ENCODE measurements at regions not wholly inside any gene's neighbourhood (a gene's known extent, or its start where the extent isn't known, plus 50 kb on each side); places are given as distances from the start of the nearest gene placed in this dataset.

DNA sequence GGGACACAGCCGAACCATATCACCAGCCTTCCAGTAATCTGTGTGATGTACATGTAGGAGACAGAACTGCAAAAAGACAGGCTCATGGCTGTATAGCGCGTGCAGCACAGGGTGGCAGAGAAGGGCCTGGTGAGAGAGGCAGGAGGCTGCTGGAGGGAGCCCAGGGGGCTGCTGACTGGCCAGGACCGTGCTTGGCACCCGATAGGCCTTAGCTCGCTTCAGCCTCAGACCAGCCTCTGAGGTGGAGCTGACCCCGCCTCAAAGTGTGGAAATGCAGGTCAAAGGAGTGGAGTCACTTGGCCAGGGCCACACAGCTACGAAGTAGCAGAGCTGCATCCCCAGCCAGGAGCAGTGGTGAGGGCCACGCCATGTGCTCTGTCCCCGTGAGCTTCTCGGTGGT is 707.6 kb downstream of the QKI start:
- no peak overlapping the region for H3K4me3 ChIP-seq
- no peaks in the 10 kb centered on the region for H3K27me3 ChIP-seq
- no peak for DNase-seq
- WGBS, 2 donors (ENCODE audit: low coverage in 1 of 2) = 87% methylated on average over 11 of the region's 11 CpGs; no CpG with 5 or more reads in 1 of the 2 donors
- H3K27ac ChIP-seq = no peak overlapping the region
- in situ Hi-C loops (cut with MboI; ENCODE audit: low pct_ligation_motif_present in 1 of 4, low pct_unique_long_range_greater_than_20kb in 1 of 4, low sequenced_read_pairs in 3 of 4) (no loop called here), intact Hi-C loops (cut with DNase I; ENCODE audit: low total_unique reads) (no loop called here)
- TF ChIP-seq POLR2A (IDR thresholded peaks at IDR 0.05) (no peak), POLR2AphosphoS5 (IDR thresholded peaks at IDR 0.05) (no peak), EP300 (IDR thresholded peaks at IDR 0.05; ENCODE audit: low read depth) (no peak)
- TF ChIP-seq, protein P1, sequence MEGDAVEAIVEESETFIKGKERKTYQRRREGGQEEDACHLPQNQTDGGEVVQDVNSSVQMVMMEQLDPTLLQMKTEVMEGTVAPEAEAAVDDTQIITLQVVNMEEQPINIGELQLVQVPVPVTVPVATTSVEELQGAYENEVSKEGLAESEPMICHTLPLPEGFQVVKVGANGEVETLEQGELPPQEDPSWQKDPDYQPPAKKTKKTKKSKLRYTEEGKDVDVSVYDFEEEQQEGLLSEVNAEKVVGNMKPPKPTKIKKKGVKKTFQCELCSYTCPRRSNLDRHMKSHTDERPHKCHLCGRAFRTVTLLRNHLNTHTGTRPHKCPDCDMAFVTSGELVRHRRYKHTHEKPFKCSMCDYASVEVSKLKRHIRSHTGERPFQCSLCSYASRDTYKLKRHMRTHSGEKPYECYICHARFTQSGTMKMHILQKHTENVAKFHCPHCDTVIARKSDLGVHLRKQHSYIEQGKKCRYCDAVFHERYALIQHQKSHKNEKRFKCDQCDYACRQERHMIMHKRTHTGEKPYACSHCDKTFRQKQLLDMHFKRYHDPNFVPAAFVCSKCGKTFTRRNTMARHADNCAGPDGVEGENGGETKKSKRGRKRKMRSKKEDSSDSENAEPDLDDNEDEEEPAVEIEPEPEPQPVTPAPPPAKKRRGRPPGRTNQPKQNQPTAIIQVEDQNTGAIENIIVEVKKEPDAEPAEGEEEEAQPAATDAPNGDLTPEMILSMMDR (IDR thresholded peaks at IDR 0.05) = no peak
- no peaks in the 10 kb centered on the region for H3K36me3 ChIP-seq
- no peaks in the 10 kb centered on the region for H3K9me3 ChIP-seq
- no peaks in the 10 kb centered on the region for H3K4me1 ChIP-seq

DNA sequence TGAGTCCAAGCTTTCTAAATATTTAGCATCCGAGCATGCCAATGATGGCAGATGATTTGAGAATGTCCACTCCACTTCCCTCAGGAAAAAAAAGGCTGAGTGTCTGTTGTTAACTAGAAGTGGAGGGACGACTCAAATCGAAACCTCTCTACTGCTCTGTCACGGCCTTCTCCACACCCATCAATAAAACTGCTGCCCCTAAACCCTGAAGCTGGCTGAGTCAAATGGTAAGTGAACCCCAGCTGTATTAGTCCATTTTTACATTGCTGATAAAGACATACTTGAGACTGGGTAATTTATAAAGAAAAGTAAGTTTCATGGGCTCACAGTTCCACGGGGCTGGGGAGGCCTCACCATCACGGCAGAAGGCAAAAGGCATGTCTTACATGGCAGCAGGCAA is 707.0 kb downstream of the QKI start:
- in situ Hi-C loops (cut with MboI; ENCODE audit: low pct_ligation_motif_present in 1 of 4, low pct_unique_long_range_greater_than_20kb in 1 of 4, low sequenced_read_pairs in 3 of 4) = no loop called here
- no peak for TF ChIP-seq EP300 (IDR thresholded peaks at IDR 0.05; ENCODE audit: low read depth)
- no peak for TF ChIP-seq POLR2A (IDR thresholded peaks at IDR 0.05)
- TF ChIP-seq POLR2AphosphoS5 (IDR thresholded peaks at IDR 0.05) = no peak

DNA sequence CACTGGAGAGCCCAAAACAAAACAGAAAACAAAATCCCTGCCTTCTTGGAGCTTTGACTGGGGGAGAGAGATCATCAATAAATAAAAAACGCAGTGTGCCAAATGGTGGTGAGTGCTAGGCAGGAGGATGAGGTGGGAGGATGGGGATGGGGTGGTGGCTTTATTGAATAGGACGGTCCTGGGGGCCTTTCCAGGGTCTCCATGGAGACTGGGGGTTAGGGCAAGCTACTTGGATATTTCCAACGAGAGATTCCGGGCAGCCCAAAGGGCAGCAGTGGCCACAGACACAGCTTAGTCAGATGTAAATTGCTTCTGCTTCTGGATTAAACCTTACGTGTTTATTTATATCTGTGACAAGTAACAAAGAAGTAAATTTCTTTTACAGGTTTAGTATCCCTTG is 700.1 kb downstream of the QKI start:
- no peak for DNase-seq
- no peak overlapping the region for H3K27ac ChIP-seq
- no peaks in the 10 kb centered on the region for H3K27me3 ChIP-seq
- intact Hi-C loops (cut with DNase I; ENCODE audit: low total_unique reads) (no loop called here), in situ Hi-C loops (cut with MboI; ENCODE audit: low pct_ligation_motif_present in 1 of 4, low pct_unique_long_range_greater_than_20kb in 1 of 4, low sequenced_read_pairs in 3 of 4) (no loop called here)
- H3K36me3 ChIP-seq = no peaks in the 10 kb centered on the region
- H3K4me3 ChIP-seq = no peak overlapping the region
- peaks cover 0 to under 1% (median 0%) of the 10 kb centered on the region in 4 donors for H3K4me1 ChIP-seq
- no peak for TF ChIP-seq POLR2AphosphoS5 (IDR thresholded peaks at IDR 0.05)
- TF ChIP-seq, protein P1 (IDR thresholded peaks at IDR 0.05) = no peak
- no peak for TF ChIP-seq EP300 (IDR thresholded peaks at IDR 0.05; ENCODE audit: low read depth)
- no peak for TF ChIP-seq POLR2A (IDR thresholded peaks at IDR 0.05)
- WGBS, 2 donors (ENCODE audit: low coverage in 1 of 2) = 67 to 71% methylated on average over 5 of the region's 5 CpGs
- H3K9me3 ChIP-seq = no peaks in the 10 kb centered on the region

More for the DNA sequence above, 707.0 kb downstream of the QKI start:
- Histone ChIP-seq H3K4me3 (no peak overlapping the region), H3K27ac (no peak overlapping the region), H3K27me3 (no peaks in the 10 kb centered on the region), H3K36me3 (no peaks in the 10 kb centered on the region), H3K9me3 (no peaks in the 10 kb centered on the region), H3K4me1 (no peaks in the 10 kb centered on the region)
- 60 to 75% methylated on average over 4 to 6 of the region's 6 CpGs for WGBS, 2 donors (ENCODE audit: low coverage in 1 of 2)
- no peak for DNase-seq
- intact Hi-C loops (cut with DNase I; ENCODE audit: low total_unique reads) = no loop called here

DNA sequence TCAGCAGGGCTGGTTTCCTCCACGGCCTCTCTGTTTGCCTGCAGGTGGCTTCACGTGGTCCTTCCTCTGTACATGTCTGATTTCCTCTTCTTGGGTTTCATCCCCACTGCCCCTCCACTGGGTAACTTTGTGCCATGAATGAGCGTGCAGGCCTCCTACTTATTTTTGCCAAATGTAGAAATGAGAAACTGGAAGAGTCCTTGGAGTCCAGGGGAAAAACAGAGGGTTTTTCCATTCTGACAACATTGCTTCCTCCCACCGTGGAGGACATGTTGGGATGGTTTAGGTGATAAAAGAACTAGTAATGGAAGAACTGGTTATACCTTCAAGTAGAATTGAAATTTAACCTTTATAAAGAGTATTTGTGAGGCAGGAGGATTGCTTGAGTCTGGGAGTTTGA is 699.5 kb downstream of the QKI start:
- H3K36me3 ChIP-seq = no peaks in the 10 kb centered on the region
- in situ Hi-C loops (cut with MboI; ENCODE audit: low pct_ligation_motif_present in 1 of 4, low pct_unique_long_range_greater_than_20kb in 1 of 4, low sequenced_read_pairs in 3 of 4) (no loop called here), intact Hi-C loops (cut with DNase I; ENCODE audit: low total_unique reads) (no loop called here)
- H3K9me3 ChIP-seq = no peaks in the 10 kb centered on the region
- no peak overlapping the region for H3K27ac ChIP-seq
- peaks cover 0 to 5% (median 0%) of the 10 kb centered on the region in 4 donors for H3K4me1 ChIP-seq
- no peaks in the 10 kb centered on the region for H3K27me3 ChIP-seq
- DNase-seq = no peak
- no peak overlapping the region for H3K4me3 ChIP-seq
- WGBS, 2 donors (ENCODE audit: low coverage in 1 of 2) = 73 to 86% methylated on average over 3 to 4 of the region's 4 CpGs
- TF ChIP-seq POLR2A (IDR thresholded peaks at IDR 0.05) = no peak
- no peak for TF ChIP-seq EP300 (IDR thresholded peaks at IDR 0.05; ENCODE audit: low read depth)
- no peak for TF ChIP-seq POLR2AphosphoS5 (IDR thresholded peaks at IDR 0.05)
- TF ChIP-seq, protein P1 (IDR thresholded peaks at IDR 0.05) = no peak

DNA sequence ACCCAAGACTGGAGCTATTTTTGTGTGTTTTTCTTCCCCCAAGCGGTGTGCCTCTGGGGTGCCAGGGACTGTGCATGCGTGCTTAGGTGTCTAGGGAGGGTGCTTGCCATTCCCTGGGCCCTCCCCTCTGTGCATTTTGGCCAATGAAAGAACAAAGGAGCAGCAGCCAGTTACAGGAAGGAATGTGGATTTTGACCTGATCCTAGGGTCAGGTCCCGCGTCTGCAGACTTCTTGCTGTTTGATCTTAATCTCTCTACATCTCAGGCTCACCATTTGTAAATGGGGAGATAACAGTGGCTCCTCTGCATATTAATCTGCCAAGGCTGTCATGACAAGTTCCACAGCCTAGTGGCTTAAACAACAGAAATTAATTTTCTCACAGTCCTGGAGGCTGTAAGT is 699.1 kb downstream of the QKI start:
- Histone ChIP-seq H3K36me3 (no peaks in the 10 kb centered on the region), H3K27me3 (no peaks in the 10 kb centered on the region), H3K4me1 (peaks cover 0 to 5% (median 0%) of the 10 kb centered on the region in 4 donors), H3K27ac (no peak overlapping the region), H3K4me3 (no peak overlapping the region), H3K9me3 (no peaks in the 10 kb centered on the region)
- intact Hi-C loops (cut with DNase I; ENCODE audit: low total_unique reads) = no loop called here
- DNase-seq = no peak
- in situ Hi-C loops (cut with MboI; ENCODE audit: low pct_ligation_motif_present in 1 of 4, low pct_unique_long_range_greater_than_20kb in 1 of 4, low sequenced_read_pairs in 3 of 4) = no loop called here
- WGBS, 2 donors (ENCODE audit: low coverage in 1 of 2) = 73% methylated on average over 4 of the region's 4 CpGs; no CpG with 5 or more reads in 1 of the 2 donors
- TF ChIP-seq POLR2A (IDR thresholded peaks at IDR 0.05) (no peak), EP300 (IDR thresholded peaks at IDR 0.05; ENCODE audit: low read depth) (no peak), POLR2AphosphoS5 (IDR thresholded peaks at IDR 0.05) (no peak)
- TF ChIP-seq, protein P1 (IDR thresholded peaks at IDR 0.05) = no peak
